SK-N-DZ (cell line): ENCODE measurements at regions not wholly inside any gene's neighbourhood (a gene's known extent, or its start where the extent isn't known, plus 50 kb on each side); places are given as distances from the start of the nearest gene placed in this dataset.
A peak's percentile ranks its signal among the peaks of the same experiment; 100 is the strongest.
"Not testable (repeated sequence)": the region's sequence is repeated elsewhere in the genome, so short reads cannot be mapped to it uniquely, and the experiment has no call there.

Source experiments
- DNase-seq: peaks from one replicate; pipeline ENCODE4 v3.0.0-alpha.2; 2015; ENCODE audit warnings: low spot score

- no peak for DNase-seq
Observed at GRCh38 chr6:56839533-56840183, 115.2 kb upstream of the BEND6 start.

DNA sequence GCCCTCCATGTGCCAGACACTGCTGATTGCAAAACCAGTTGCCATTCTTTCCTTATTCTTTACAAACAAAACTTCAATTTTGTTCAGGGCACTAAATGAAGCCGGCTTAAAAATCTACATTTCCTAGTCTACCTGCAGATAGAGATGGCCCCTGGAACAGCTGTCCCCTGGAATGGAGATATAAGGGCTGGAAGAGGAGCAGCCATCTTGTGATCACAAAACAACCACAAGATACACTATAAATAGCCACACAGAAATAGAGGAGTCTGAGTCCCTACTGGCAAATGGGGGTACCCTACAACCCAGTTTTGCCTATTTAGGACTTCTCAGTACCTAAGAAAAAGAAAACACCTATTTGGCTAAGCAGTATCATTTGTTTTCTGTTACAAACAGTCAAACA lies 115.9 kb upstream of the BEND6 start:
- DNase-seq: no peak

DNA sequence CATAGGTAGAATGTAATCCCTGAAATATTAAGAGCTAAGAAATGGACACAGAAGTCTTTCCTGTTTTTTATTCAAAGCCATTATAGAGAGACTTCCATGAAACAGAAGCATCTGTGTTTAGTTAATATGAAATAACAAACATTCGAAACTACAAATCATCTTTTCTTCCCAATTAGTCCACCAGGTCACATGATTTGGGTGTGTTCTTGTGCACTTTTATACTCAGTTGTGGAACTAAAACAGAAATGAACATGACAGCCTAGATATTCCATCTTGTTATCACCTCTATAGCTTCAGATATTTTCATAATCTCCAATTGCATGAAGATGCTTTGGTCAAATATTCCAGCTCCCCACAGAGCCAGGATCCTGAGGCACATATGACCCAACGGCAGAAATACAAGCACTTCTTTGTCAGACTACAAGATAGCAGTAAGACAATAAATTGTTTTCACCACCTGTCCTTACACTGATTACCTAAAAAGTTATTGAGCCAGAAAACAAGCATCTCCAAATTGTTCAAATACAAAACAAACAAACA lies 116.8 kb upstream of the BEND6 start:
- no peak for DNase-seq

GRCh38 chr6:56837322-56837894 lies 117.5 kb upstream of the BEND6 start:
- DNase-seq: no peak

DNA sequence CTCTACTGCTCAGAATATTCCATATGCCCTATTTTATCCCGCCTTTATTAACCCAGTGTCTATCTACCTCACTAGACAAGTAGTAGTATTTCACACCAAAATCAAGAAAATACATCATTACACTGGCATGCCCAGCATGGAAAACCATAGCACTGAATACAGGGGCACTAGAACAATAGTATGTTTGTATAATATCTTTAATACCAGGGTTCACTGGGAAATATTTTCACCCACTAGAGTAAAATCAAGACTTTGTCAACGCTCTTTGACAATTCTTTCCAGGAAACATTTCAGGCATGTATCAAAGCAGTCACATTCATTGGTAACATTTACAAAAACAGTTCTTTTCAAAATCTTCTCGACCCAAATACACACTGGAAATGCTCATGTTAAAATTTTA lies 119.3 kb upstream of the BEND6 start:
- DNase-seq: no peak

GRCh38 chr6:56833873-56834272 lies 121.0 kb upstream of the BEND6 start:
- no peak for DNase-seq

DNA sequence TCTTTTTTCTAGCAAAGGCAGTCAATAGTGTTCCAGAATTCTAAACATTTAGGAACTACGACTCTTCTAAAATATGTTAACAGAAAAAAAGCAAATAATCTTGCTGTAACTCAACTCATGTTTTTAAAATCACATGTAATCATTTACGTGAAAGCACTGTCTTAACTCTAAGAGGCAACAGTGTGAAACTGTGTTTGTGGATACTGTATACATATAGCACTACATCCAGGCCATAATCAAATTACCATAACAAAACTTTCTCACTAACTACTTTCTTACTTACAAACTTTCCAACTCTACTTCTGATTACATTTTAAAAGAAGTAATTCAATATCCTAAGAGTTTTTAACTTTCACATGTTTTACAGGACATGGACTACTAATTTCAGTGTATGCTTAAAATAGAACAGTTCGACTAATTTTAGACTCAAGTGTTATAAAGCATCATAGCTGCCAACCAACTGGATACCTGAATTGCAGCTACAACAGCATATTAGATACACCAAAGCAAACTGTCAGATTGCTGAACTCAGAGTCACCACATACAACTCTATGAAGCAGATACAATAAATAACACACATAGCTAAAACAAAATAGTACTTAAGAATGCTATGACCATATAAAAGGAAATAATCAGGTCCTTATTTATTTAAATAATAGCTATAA lies 121.6 kb upstream of the BEND6 start:
- DNase-seq: no peak

DNA sequence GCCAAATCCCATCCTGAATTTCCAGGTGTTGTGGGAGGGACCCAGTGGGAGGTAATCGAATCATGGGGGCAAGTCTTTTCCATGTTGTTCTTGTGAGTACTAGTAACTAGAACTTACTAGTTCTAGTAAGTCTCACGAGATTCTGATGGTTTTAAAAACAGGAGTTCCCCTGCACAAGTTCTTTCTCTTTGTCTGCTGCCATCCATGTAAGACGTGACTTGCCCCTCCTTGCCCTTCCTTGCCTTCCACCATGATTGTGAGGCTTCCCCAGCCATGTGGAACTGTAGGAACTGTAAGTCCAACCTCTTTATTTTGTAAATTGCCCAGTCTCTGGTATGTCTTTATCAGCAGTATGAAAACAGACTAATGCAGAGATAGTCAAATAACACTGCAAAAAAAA lies 122.7 kb upstream of the BEND6 start:
- no peak for DNase-seq

GRCh38 chr6:56831334-56831733 lies 123.6 kb upstream of the BEND6 start:
- no peak for DNase-seq

DNA sequence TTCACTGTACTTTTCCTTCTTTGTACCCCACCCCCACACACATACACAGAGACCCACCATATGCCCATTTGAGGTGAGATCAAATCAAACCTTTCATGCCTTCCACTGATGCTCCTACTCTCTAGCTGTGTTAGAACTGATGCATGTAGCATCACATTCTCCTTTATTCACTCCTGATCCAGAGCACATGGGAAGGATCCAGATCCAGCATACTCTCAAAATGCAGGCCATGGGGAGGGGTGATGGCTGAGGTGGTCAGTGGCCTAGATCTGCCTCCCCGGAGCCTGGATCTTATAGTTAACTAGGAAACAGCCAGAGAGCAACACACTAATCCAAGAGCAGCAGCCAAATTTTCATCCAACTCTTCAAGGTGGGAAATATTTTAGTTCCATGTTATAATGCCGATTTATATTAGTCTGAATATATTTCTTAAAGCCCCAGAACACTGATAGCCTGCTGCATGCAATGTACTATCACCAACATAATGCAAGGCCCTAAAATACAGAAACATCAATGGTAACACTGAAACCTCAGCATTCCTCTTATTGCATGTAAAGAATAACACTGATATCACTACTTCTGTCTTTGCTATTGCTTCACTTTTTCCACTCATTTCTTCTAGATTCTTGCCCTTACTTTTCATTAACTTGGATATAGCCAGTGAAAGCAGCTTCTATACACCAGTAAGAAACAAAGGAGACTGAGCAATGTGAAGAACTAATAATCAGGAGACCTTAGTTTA lies 126.8 kb upstream of the BEND6 start:
- DNase-seq: no peak

- DNase-seq: not testable (repeated sequence)
Observed at GRCh38 chr6:56824431-56824830, 130.5 kb upstream of the BEND6 start.

DNA sequence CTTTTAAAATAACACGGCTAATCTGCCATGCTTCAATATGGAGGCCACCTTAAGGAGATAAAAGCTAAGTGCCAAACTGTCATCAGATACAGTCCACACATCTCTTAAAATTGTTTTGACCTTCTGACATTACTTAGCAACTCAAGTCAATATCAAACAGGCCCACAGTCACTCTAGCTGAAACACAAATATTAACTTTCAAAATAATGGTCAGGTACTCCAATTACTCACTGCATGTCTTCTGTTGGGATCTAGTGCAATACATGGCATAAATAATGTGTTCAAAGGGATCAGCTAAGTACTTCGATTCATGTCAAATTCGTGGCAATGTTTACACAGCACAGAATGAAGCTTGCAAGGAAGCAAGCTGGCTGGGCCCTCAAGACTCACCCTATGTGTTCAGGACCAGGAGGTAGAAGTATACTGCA lies 133.9 kb upstream of the BEND6 start:
- no peak for DNase-seq

DNA sequence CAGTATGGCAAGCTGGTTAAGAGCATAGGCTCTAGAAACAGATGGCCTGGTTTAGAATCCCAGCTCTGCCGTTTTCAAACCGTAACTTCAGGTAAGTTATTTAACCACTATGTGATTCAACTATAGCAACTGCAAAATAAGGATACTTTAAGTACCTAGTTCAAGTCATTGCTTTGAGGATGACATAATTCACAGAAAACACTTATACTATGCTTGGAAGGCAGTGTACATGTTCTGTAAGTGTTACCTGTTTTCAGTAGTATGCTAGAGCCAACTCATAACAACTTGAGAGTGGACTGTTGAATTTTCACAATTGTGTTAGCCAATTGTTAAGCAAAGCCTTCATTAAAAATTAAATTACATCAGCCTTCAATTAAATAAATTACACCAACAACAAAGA lies 134.8 kb upstream of the BEND6 start:
- DNase-seq: no peak

- DNase-seq: no peak
Observed at GRCh38 chr6:56819604-56820003, 135.3 kb upstream of the BEND6 start.

DNA sequence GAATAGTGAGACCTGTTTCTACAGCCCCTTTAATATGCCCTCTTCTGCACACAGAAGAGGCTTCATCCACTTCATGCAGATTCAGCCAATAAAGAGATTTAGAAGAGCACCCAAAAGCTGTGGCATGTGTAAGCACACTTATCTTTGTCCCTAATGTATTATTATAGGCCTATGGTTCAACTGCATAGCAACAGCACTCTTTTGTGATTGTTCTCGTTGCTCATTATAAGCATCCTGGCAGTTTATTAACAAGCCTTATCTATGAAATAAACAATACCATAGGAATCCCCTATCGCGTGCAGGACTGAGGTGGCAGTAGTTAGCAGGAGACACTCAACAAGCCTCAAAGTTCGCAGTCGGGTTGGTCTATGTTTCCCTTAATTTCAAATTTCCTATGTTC lies 138.5 kb upstream of the BEND6 start:
- DNase-seq: no peak

- no peak for DNase-seq
Observed at GRCh38 chr6:56815436-56815835, 139.5 kb upstream of the BEND6 start.

- no peak for DNase-seq
Observed at GRCh38 chr6:56814802-56815201, 140.1 kb upstream of the BEND6 start.

DNA sequence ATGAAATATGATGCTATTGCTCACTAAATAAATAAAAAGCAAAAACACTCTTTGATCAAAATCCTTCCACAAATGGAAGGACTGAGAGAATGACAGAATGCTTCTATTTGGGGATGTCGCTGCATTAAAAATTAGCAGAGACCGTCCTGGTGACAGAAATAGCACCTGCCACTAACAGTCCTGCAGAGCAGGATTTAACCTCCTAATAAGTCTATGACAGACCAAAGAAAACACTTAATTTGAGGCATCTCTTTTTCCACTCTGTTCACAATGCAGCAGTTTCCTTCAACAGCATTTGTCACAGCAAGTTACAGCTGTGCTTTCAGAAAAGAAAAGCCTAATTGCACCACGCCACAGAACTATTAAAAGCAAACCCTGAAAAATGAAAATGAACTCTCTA lies 140.6 kb upstream of the BEND6 start:
- DNase-seq: no peak

DNA sequence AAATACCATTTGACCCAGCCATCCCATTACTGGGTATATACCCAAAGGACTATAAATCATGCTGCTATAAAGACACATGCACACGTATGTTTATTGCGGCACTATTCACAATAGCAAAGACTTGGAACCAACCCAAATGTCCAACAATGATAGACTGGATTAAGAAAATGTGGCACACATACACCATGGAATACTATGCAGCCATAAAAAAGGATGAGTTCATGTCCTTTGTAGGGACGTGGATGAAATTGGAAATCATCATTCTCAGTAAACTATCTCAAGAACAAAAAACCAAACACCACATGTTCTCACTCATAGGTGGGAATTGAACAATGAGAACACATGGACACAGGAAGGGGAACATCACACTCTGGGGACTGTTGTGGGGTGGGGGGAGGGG lies 142.1 kb upstream of the BEND6 start:
- not testable (repeated sequence) for DNase-seq

DNA sequence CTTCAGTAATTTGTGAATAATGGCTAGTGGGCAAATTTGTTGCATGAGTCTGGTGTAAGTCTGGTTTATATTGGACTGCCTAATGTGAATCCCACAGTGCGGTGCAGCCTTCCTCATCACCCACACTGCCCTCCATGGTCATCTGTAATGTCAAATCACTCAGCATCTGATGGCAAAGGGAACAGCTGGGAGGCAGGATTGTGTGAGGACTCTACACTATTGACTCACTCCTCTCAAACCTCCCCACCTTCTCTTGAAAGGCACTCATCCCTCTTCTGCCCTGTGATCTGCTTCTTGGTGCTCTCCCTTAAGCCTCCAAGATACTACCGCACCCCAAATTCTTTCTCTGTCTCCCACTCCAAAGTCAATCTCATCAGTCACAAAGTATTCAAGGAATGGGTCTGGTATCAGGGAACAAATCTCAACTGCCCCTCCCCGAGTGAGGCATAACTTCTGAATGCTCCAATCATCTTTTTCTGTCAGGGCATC lies 146.0 kb upstream of the BEND6 start:
- DNase-seq: peak; percentile 19

DNA sequence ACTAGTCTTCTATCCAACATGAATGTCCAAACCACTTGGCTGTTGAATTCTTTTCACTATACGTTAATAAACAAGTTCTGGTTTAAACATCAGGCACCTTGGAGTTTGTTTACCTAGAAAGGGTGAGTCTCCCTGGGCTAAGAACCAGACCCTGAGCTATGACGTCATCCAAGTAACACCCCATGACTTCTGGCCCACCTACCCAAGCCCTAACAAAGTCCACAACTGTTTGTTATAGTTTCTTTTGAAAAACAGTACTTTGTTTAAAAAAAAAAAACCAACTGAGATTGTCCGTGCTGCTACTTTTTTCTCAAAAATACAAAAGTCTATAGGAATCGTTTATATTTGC lies 146.9 kb upstream of the BEND6 start:
- DNase-seq: no peak

GRCh38 chr6:56807326-56807988 lies 147.4 kb upstream of the BEND6 start:
- DNase-seq: no peak
